ENCODE measurements at regions not wholly inside any gene's neighbourhood (a gene's known extent, or its start where the extent isn't known, plus 50 kb on each side); places are given as distances from the start of the nearest gene placed in this dataset.

GRCh38 chr2:6052649-6053048, 360.5 kb downstream of the SOX11 start:
- H3K4me3 Mint-ChIP-seq: no peak overlapping the region
- ATAC-seq (replicated peaks; ENCODE audit: extremely low read depth, poor library complexity, severe bottlenecking) (no peak), DNase-seq (ENCODE audit: low spot score in 2 of 2) (no peak)

GRCh38 chr2:6053743-6054142, 361.6 kb downstream of the SOX11 start:
- H3K36me3 Mint-ChIP-seq (ENCODE audit: insufficient read depth): no peaks in the 10 kb centered on the region
- DNase-seq (ENCODE audit: low spot score in 2 of 2): no peak
- no peaks in the 10 kb centered on the region for H3K27me3 Mint-ChIP-seq
- no peak for ATAC-seq (replicated peaks; ENCODE audit: extremely low read depth, poor library complexity, severe bottlenecking)
- H3K4me3 Mint-ChIP-seq: no peak overlapping the region
- no peak overlapping the region for H3K27ac Mint-ChIP-seq (ENCODE audit: low read depth)
- H3K9me3 Mint-ChIP-seq: peaks cover 11% of the 10 kb centered on the region
- no peaks in the 10 kb centered on the region for H3K4me1 Mint-ChIP-seq

More at GRCh38 chr2:6052649-6053048, 360.5 kb downstream of the SOX11 start:
- Mint-ChIP-seq H3K9me3 (peaks cover 11% of the 10 kb centered on the region), H3K27me3 (no peaks in the 10 kb centered on the region), H3K4me1 (no peaks in the 10 kb centered on the region), H3K36me3 (ENCODE audit: insufficient read depth) (no peaks in the 10 kb centered on the region), H3K27ac (ENCODE audit: low read depth) (no peak overlapping the region)

GRCh38 chr2:6054161-6054671, 362.0 kb downstream of the SOX11 start:
- Mint-ChIP-seq H3K36me3 (ENCODE audit: insufficient read depth) (no peaks in the 10 kb centered on the region), H3K9me3 (peaks cover 11% of the 10 kb centered on the region), H3K4me1 (no peaks in the 10 kb centered on the region), H3K4me3 (no peak overlapping the region), H3K27me3 (no peaks in the 10 kb centered on the region), H3K27ac (ENCODE audit: low read depth) (no peak overlapping the region)
- DNase-seq (ENCODE audit: low spot score in 2 of 2): no peak
- no peak for ATAC-seq (replicated peaks; ENCODE audit: extremely low read depth, poor library complexity, severe bottlenecking)

DNA sequence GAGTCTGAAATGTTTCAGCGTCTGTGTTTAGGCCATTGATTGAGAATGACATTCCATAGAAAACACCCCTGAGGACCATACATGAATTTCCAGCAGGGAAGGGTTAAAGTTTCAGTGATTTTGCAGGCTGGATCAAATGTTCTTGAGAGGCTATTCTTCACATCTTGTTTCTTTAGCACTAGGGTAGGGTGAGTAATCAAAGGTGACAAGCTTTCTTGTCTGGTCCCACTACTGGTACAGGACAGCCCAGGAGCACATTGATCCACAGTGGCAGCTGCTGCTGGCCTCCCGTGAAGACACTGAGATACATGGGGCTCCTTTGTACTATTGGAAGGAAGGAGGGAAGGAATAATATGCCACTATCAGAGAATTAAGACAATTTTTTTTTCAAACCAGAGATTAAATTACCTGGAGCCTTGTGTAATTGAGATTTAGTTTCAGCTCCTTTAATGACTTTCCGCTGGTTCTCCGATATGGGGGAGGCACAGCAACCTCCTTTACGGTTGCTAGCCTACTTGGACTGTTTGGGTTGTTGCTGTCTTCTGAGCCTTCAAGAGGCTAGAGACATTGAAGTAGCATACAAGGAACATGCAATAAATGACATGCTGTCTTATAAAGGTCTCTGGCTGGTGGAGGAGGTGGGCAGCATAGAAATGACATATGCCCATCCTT, 368.9 kb downstream of the SOX11 start:
- DNase-seq (ENCODE audit: low spot score in 2 of 2): no peak
- H3K27ac Mint-ChIP-seq (ENCODE audit: low read depth): no peak overlapping the region
- no peaks in the 10 kb centered on the region for H3K4me1 Mint-ChIP-seq

GRCh38 chr2:6064757-6065156, 372.6 kb downstream of the SOX11 start:
- no peak for DNase-seq (ENCODE audit: low spot score in 2 of 2)
- H3K4me1 Mint-ChIP-seq: no peaks in the 10 kb centered on the region
- no peak for ATAC-seq (replicated peaks; ENCODE audit: extremely low read depth, poor library complexity, severe bottlenecking)
- no peaks in the 10 kb centered on the region for H3K27me3 Mint-ChIP-seq
- no peaks in the 10 kb centered on the region for H3K36me3 Mint-ChIP-seq (ENCODE audit: insufficient read depth)
- H3K27ac Mint-ChIP-seq (ENCODE audit: low read depth): no peak overlapping the region
- no peak overlapping the region for H3K4me3 Mint-ChIP-seq
- H3K9me3 Mint-ChIP-seq: peaks cover 11% of the 10 kb centered on the region

More for the DNA sequence above, 368.9 kb downstream of the SOX11 start:
- no peaks in the 10 kb centered on the region for H3K36me3 Mint-ChIP-seq (ENCODE audit: insufficient read depth)
- peaks cover 16% of the 10 kb centered on the region for H3K9me3 Mint-ChIP-seq
- ATAC-seq (replicated peaks; ENCODE audit: extremely low read depth, poor library complexity, severe bottlenecking): no peak
- H3K27me3 Mint-ChIP-seq: no peaks in the 10 kb centered on the region
- no peak overlapping the region for H3K4me3 Mint-ChIP-seq

GRCh38 chr2:6065703-6066102, 373.5 kb downstream of the SOX11 start:
- Mint-ChIP-seq H3K27me3 (no peaks in the 10 kb centered on the region), H3K9me3 (peaks cover 11% of the 10 kb centered on the region), H3K4me3 (no peak overlapping the region), H3K36me3 (ENCODE audit: insufficient read depth) (no peaks in the 10 kb centered on the region), H3K27ac (ENCODE audit: low read depth) (no peak overlapping the region), H3K4me1 (no peaks in the 10 kb centered on the region)
- ATAC-seq (replicated peaks; ENCODE audit: extremely low read depth, poor library complexity, severe bottlenecking): no peak
- no peak for DNase-seq (ENCODE audit: low spot score in 2 of 2)

DNA sequence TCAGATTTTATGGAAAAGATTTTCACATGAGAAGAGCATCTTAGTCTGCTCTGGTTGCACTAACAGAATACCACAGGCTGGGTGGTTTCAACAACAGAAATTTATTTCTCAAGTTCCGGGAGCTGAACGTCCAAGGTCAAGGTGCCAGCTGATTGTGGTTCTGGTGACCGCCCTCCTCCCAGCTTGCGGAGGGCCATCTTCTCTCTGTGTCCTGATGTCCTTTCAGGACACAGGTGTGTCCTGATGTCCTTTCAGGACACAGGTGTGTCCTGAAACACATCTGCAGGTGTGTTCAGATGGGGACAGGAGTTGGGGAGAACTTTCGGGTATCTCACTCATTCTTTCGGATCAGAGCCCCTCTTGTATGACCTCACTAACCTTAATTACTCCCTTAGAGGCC, 374.9 kb downstream of the SOX11 start:
- no peaks in the 10 kb centered on the region for H3K4me1 Mint-ChIP-seq
- no peak for DNase-seq (ENCODE audit: low spot score in 2 of 2)
- no peak for ATAC-seq (replicated peaks; ENCODE audit: extremely low read depth, poor library complexity, severe bottlenecking)
- H3K27ac Mint-ChIP-seq (ENCODE audit: low read depth): no peak overlapping the region
- H3K36me3 Mint-ChIP-seq (ENCODE audit: insufficient read depth): no peaks in the 10 kb centered on the region
- no peak overlapping the region for H3K4me3 Mint-ChIP-seq
- no peaks in the 10 kb centered on the region for H3K9me3 Mint-ChIP-seq
- H3K27me3 Mint-ChIP-seq: no peaks in the 10 kb centered on the region

DNA sequence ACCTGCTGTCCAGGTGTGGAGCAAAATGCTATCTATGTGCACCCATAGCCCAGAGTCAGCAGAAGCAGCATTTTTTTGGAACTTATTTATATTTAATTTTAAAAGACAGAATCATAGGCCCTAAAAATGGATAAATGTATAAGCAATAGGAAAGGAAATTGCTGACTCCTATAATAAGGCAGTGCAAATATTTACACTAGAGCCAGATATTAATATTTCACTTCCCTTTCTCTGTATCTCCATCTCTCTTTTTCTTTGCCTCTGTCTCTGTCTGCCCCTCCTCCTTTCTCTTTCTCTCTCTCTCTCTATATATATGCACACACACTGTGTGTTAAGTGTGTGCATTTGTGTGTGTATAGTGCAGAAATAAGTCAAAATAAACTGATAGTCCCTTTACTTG, 375.6 kb downstream of the SOX11 start:
- Mint-ChIP-seq H3K4me1 (no peaks in the 10 kb centered on the region), H3K9me3 (no peaks in the 10 kb centered on the region), H3K36me3 (ENCODE audit: insufficient read depth) (no peaks in the 10 kb centered on the region), H3K27me3 (no peaks in the 10 kb centered on the region), H3K27ac (ENCODE audit: low read depth) (no peak overlapping the region), H3K4me3 (no peak overlapping the region)
- ATAC-seq (replicated peaks; ENCODE audit: extremely low read depth, poor library complexity, severe bottlenecking): no peak
- no peak for DNase-seq (ENCODE audit: low spot score in 2 of 2)

GRCh38 chr2:6068429-6068828, 376.2 kb downstream of the SOX11 start:
- H3K4me3 Mint-ChIP-seq: no peak overlapping the region
- no peak overlapping the region for H3K27ac Mint-ChIP-seq (ENCODE audit: low read depth)
- ATAC-seq (replicated peaks; ENCODE audit: extremely low read depth, poor library complexity, severe bottlenecking) (no peak), DNase-seq (ENCODE audit: low spot score in 2 of 2) (no peak)
- H3K4me1 Mint-ChIP-seq: no peaks in the 10 kb centered on the region
- H3K27me3 Mint-ChIP-seq: no peaks in the 10 kb centered on the region
- H3K36me3 Mint-ChIP-seq (ENCODE audit: insufficient read depth): no peaks in the 10 kb centered on the region
- no peaks in the 10 kb centered on the region for H3K9me3 Mint-ChIP-seq

GRCh38 chr2:6069381-6069780, 377.2 kb downstream of the SOX11 start:
- no peaks in the 10 kb centered on the region for H3K27me3 Mint-ChIP-seq
- no peak for DNase-seq (ENCODE audit: low spot score in 2 of 2)
- H3K4me1 Mint-ChIP-seq: no peaks in the 10 kb centered on the region
- no peak overlapping the region for H3K4me3 Mint-ChIP-seq
- H3K27ac Mint-ChIP-seq (ENCODE audit: low read depth): no peak overlapping the region
- no peaks in the 10 kb centered on the region for H3K9me3 Mint-ChIP-seq
- ATAC-seq (replicated peaks; ENCODE audit: extremely low read depth, poor library complexity, severe bottlenecking): no peak
- H3K36me3 Mint-ChIP-seq (ENCODE audit: insufficient read depth): no peaks in the 10 kb centered on the region

DNA sequence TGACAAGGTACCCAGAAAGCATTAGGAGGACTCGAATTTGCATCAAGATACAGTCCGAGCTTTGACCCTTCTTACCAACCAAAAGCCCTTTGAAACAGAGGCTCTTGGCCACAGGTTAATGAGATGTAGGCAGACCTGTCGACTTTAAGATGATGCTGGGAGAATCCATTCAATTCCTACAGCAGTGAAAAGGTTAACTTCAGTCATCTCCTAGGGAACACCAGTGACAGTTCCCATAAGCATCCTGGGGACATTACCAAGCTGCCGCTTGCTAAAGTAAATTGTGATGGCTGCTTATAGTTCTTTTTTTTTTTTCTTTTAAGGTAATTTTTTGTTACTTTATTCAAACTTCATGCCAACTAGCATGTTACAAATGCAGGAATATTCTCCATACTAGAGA, 379.3 kb downstream of the SOX11 start:
- DNase-seq (ENCODE audit: low spot score in 2 of 2) (no peak), ATAC-seq (replicated peaks; ENCODE audit: extremely low read depth, poor library complexity, severe bottlenecking) (no peak)
- H3K27ac Mint-ChIP-seq (ENCODE audit: low read depth): no peak overlapping the region
- H3K27me3 Mint-ChIP-seq: no peaks in the 10 kb centered on the region
- no peaks in the 10 kb centered on the region for H3K4me1 Mint-ChIP-seq
- no peaks in the 10 kb centered on the region for H3K36me3 Mint-ChIP-seq (ENCODE audit: insufficient read depth)
- no peak overlapping the region for H3K4me3 Mint-ChIP-seq
- no peaks in the 10 kb centered on the region for H3K9me3 Mint-ChIP-seq

DNA sequence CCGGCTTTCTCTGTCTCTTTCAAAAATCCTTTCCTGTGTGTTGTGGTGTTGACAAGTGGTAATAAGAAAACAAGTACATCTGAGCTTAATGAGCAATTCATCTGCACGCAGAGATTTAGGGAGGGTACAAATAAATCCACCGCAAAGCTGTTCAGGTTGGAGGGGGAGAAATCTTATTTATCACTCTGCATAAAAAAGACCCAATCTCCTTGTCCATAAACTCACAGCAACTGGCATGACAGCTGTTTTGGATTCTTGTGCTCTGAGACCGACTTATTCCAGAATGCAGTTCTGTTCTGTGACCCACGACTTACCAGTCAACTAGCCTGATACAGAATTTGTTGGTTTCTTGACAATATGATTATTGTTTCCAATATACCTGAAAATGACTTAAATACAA, 380.1 kb downstream of the SOX11 start:
- Mint-ChIP-seq H3K36me3 (ENCODE audit: insufficient read depth) (no peaks in the 10 kb centered on the region), H3K27ac (ENCODE audit: low read depth) (no peak overlapping the region), H3K27me3 (no peaks in the 10 kb centered on the region), H3K4me3 (no peak overlapping the region), H3K4me1 (no peaks in the 10 kb centered on the region), H3K9me3 (no peaks in the 10 kb centered on the region)
- ATAC-seq (replicated peaks; ENCODE audit: extremely low read depth, poor library complexity, severe bottlenecking) (no peak), DNase-seq (ENCODE audit: low spot score in 2 of 2) (no peak)

GRCh38 chr2:6072768-6073167, 380.6 kb downstream of the SOX11 start:
- no peak overlapping the region for H3K27ac Mint-ChIP-seq (ENCODE audit: low read depth)
- no peaks in the 10 kb centered on the region for H3K9me3 Mint-ChIP-seq
- no peaks in the 10 kb centered on the region for H3K27me3 Mint-ChIP-seq
- DNase-seq (ENCODE audit: low spot score in 2 of 2) (no peak), ATAC-seq (replicated peaks; ENCODE audit: extremely low read depth, poor library complexity, severe bottlenecking) (no peak)
- no peak overlapping the region for H3K4me3 Mint-ChIP-seq
- no peaks in the 10 kb centered on the region for H3K4me1 Mint-ChIP-seq
- H3K36me3 Mint-ChIP-seq (ENCODE audit: insufficient read depth): no peaks in the 10 kb centered on the region

Measured in central memory CD8-positive, alpha-beta T cell (primary cell).